ENCODE measurements at regions not wholly inside any gene's neighbourhood (a gene's known extent, or its start where the extent isn't known, plus 50 kb on each side); places are given as distances from the start of the nearest gene placed in this dataset.

GRCh38 chr12:89081719-89082369 is 270.5 kb downstream of the DUSP6 start:
- DNase-seq (ENCODE audit: low spot score) = no peak
- TF ChIP-seq, protein P1, sequence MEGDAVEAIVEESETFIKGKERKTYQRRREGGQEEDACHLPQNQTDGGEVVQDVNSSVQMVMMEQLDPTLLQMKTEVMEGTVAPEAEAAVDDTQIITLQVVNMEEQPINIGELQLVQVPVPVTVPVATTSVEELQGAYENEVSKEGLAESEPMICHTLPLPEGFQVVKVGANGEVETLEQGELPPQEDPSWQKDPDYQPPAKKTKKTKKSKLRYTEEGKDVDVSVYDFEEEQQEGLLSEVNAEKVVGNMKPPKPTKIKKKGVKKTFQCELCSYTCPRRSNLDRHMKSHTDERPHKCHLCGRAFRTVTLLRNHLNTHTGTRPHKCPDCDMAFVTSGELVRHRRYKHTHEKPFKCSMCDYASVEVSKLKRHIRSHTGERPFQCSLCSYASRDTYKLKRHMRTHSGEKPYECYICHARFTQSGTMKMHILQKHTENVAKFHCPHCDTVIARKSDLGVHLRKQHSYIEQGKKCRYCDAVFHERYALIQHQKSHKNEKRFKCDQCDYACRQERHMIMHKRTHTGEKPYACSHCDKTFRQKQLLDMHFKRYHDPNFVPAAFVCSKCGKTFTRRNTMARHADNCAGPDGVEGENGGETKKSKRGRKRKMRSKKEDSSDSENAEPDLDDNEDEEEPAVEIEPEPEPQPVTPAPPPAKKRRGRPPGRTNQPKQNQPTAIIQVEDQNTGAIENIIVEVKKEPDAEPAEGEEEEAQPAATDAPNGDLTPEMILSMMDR (IDR thresholded peaks at IDR 0.05; ENCODE audit: extremely low read depth, missing control alignments) = no peak

DNA sequence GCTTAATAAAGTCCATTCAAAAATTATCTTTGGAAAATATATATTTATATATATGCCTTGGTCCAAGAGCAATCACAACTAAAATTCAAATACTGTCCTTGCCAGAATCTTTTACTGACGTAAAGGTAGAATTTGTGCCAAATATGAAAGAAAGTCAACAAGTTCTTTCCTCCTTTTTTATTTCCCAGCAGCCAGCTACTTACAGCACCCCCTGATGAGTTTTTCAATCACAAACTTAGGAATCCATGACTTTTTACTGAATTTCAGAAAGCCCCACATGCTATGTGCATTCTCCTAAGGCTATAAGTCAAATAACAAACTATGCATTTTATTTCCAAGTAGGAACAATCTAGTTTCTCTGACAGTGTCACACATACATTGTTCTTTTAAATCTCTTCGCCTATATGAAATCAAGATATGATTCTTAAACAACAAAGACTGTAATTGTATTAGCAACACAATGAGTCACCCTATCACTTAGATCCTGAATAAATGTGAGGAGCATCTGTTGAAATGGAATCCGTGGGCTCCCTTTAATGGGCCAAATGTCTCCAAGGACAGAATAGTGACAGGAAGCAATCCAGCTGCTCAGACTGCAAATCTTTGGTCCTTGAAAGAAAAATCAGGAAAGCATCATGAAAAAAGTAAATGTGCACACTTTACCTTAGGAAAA is 271.4 kb downstream of the DUSP6 start:
- TF ChIP-seq, protein P1 (IDR thresholded peaks at IDR 0.05; ENCODE audit: extremely low read depth, missing control alignments) = no peak
- DNase-seq (ENCODE audit: low spot score) = no peak

GRCh38 chr12:89075880-89076540 is 276.3 kb downstream of the DUSP6 start:
- TF ChIP-seq, protein P1 (IDR thresholded peaks at IDR 0.05; ENCODE audit: extremely low read depth, missing control alignments) = no peak
- no peak for DNase-seq (ENCODE audit: low spot score)

GRCh38 chr12:89073659-89074058 is 278.6 kb downstream of the DUSP6 start:
- DNase-seq (ENCODE audit: low spot score) = no peak
- TF ChIP-seq, protein P1 (IDR thresholded peaks at IDR 0.05; ENCODE audit: extremely low read depth, missing control alignments) = no peak

DNA sequence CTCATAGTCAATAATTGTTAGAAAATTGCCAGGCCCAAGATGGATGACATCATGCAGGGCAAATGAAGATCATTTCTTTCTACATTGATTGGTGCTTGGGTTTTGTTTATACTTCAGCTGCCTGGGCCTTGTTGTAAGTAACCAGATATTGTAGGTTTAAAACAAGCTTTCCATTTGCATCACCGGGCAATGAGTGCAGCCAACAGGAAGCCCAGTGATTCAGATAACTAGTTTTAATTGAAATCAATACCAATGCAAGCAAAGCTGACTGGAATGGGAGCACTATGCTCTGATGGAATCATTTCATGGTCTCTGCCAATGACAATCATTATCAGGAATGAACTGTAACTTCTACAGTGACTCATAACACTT is 279.3 kb downstream of the DUSP6 start:
- no peak for DNase-seq (ENCODE audit: low spot score)
- TF ChIP-seq, protein P1 (IDR thresholded peaks at IDR 0.05; ENCODE audit: extremely low read depth, missing control alignments) = no peak

- DNase-seq (ENCODE audit: low spot score) = no peak
- TF ChIP-seq, protein P1 (IDR thresholded peaks at IDR 0.05; ENCODE audit: extremely low read depth, missing control alignments) = no peak
Observed at GRCh38 chr12:89072294-89073026, 279.8 kb downstream of the DUSP6 start.

Data from GM20000 (cell line).